GM12872 (cell line): ENCODE measurements at regions not wholly inside any gene's neighbourhood (a gene's known extent, or its start where the extent isn't known, plus 50 kb on each side); places are given as distances from the start of the nearest gene placed in this dataset.

Experiments used
- CTCF ChIP-seq: IDR thresholded peaks from 3 replicates; pipeline ENCODE4 v1.5.1; 2011; ENCODE audit warnings: low read depth, mild to moderate bottlenecking, low read length, moderate library complexity; ENCODE audit not compliant: insufficient read depth

- TF ChIP-seq CTCF = no peak
These were observed 241.0 kb downstream of the KLF5 start for GRCh38 chr13:73299787-73300186.

GRCh38 chr13:73293913-73294523, 235.2 kb downstream of the KLF5 start:
- no peak for TF ChIP-seq CTCF

- no peak for TF ChIP-seq CTCF
These were observed 233.3 kb downstream of the KLF5 start for GRCh38 chr13:73292127-73292526.

- TF ChIP-seq CTCF = no peak
These were observed 232.0 kb downstream of the KLF5 start for GRCh38 chr13:73290844-73291243.

GRCh38 chr13:73288596-73288995, 229.8 kb downstream of the KLF5 start:
- TF ChIP-seq CTCF = no peak

- no peak for TF ChIP-seq CTCF
These were observed 229.0 kb downstream of the KLF5 start for GRCh38 chr13:73287831-73288230.

- no peak for TF ChIP-seq CTCF
These were observed 228.3 kb downstream of the KLF5 start for GRCh38 chr13:73286942-73287620.

GRCh38 chr13:73286177-73286576, 227.4 kb downstream of the KLF5 start:
- TF ChIP-seq CTCF = peak; percentile 33; the same call in 1 of the 3 replicates
